ENCODE measurements at regions not wholly inside any gene's neighbourhood (a gene's known extent, or its start where the extent isn't known, plus 50 kb on each side); places are given as distances from the start of the nearest gene placed in this dataset.

DNA sequence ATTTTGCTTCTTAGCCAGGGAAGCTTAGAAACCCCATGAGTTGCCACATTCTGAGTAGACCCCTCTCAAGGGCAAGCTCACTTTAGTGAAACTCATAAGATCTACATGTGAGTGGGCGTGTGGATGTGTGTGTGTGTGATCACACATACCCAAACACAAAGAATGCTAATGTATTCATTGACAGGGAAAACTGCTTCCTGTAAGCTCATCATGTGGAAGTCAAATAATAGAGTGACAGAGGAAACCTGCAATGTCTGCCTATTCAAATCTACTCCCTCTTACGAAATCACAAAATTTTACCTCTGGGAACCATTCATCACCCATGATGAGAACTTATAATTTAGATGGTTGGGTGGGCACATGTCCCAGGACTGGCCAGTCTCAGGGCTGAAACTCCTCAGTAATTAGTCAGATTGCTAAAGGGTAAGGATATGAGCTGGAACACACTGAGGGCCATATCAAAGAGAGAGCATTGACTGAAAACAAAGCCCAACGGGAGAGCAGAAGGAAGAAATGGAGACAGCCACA is 94.5 kb upstream of the CCDC150 start (continued):
- no peak for TF ChIP-seq EZH2 (IDR thresholded peaks at IDR 0.05)
- TF ChIP-seq ZNF274 (IDR thresholded peaks at IDR 0.05; ENCODE audit: low read depth, low read length) = no peak
- no peak for TF ChIP-seq YY1 (IDR thresholded peaks at IDR 0.05; ENCODE audit: extremely low read depth, insufficient replicate concordance, low read depth, low read length)
- no peak for TF ChIP-seq EZH2phosphoT487 (IDR thresholded peaks at IDR 0.05; ENCODE audit: borderline replicate concordance)
- no peak for TF ChIP-seq CBX3 (IDR thresholded peaks at IDR 0.05; ENCODE audit: low read depth)
- no peak for TF ChIP-seq SRF (IDR thresholded peaks at IDR 0.05; ENCODE audit: low read depth)
- no peak for TF ChIP-seq EGR1 (IDR thresholded peaks at IDR 0.05; ENCODE audit: low read depth)

DNA sequence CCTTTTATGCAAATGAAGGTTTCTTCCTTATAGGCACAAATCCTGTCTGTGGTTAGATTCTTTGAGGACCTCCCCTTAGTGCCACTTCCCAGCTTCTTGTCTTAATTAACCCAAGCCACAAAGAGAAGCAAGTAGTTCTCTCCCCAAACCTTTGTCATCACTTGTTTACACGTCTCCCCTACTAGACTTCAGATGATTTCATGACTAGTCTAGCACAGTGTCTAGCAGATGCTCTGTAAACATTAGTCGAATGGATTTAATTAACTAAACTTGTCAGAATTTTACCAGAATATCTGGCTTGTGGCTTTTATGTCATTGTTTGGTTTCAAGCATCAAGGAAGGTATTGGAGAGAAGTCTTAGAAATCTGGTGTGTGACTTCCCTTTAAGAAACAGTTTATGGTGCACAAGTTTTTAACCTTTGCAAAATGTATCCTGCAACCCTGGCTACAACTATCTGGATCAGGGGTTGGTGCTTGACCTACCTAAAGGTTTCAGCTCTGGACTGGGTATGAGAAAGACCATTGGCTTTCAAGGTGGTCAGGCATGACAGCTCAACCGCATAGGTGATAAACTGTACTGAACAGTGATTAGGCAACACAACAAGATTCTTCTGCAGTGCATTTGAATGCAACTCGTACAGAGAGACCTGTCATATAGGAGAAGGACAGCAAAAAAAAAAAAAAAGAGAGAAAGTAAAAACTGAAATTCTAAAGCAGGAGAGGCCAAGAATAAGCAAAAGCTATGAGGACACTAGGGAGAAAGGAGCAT is 93.2 kb upstream of the CCDC150 start:
- intact Hi-C loops (cut with micrococcal nuclease) = no loop called here
- no peak overlapping the region for H2AFZ ChIP-seq (ENCODE audit: low read depth, low read length, poor library complexity, severe bottlenecking)
- RAD21 ChIA-PET (ENCODE audit: low non-redundant PET in 1 of 2, low total read pairs in 2 of 2, uncharacterized antibody in 2 of 2, unreplicated experiment in 2 of 2) = no interaction called here

More for the DNA sequence above, 93.2 kb upstream of the CCDC150 start:
- no peaks in the 10 kb centered on the region for H3K27me3 ChIP-seq (ENCODE audit: insufficient read depth, low read length)
- no peak overlapping the region for H3K4me2 ChIP-seq (ENCODE audit: low read length)
- no peaks in the 10 kb centered on the region for H3K36me3 ChIP-seq (ENCODE audit: control insufficient read depth in 1 of 2, insufficient read depth in 2 of 2, low read length in 2 of 2)
- no peak overlapping the region for H3K27ac ChIP-seq (ENCODE audit: low read depth, low read length)
- ChIA-PET POLR2A (no interaction called here), CTCF (no interaction called here)
- no peak for ATAC-seq
- no peak for TF ChIP-seq ELF1 (IDR thresholded peaks at IDR 0.05; ENCODE audit: borderline replicate concordance, low read depth)
- no peak for TF ChIP-seq ZFX (IDR thresholded peaks at IDR 0.05)
- TF ChIP-seq EZH2 (IDR thresholded peaks at IDR 0.05) = no peak
- TF ChIP-seq CBX3 (IDR thresholded peaks at IDR 0.05; ENCODE audit: low read depth) = no peak
- no peak for TF ChIP-seq JUND (IDR thresholded peaks at IDR 0.05)
- no peak for TF ChIP-seq CEBPB (IDR thresholded peaks at IDR 0.05; ENCODE audit: low read depth)
- TF ChIP-seq, protein P1, sequence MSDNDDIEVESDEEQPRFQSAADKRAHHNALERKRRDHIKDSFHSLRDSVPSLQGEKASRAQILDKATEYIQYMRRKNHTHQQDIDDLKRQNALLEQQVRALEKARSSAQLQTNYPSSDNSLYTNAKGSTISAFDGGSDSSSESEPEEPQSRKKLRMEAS (IDR thresholded peaks at IDR 0.05) = no peak
- no peak overlapping the region for H3K4me3 ChIP-seq (replicated peaks in 1 of 2; ENCODE audit: low read depth in 1 of 2, low read length in 2 of 2)
- no peaks in the 10 kb centered on the region for H3K79me2 ChIP-seq (ENCODE audit: insufficient read depth, low read length)
- DNase-seq (ENCODE audit: low read depth, low spot score) = no peak
- no peak overlapping the region for H3K9ac ChIP-seq (ENCODE audit: low read length)
- H4K20me1 ChIP-seq (ENCODE audit: insufficient read depth) = no peaks in the 10 kb centered on the region
- H3K4me1 ChIP-seq (ENCODE audit: control insufficient read depth in 1 of 2, insufficient read depth in 2 of 2, low read length in 2 of 2) = no peaks in the 10 kb centered on the region
- no peaks in the 10 kb centered on the region for H3K9me2 ChIP-seq (ENCODE audit: insufficient read depth)
- no TSS peak for BruUV-seq (replicated peaks)
- H3K9me3 ChIP-seq (ENCODE audit: control insufficient read depth in 1 of 2, insufficient read depth in 1 of 2, low read depth in 1 of 2, low read length in 2 of 2) = no peaks in the 10 kb centered on the region

Data from HCT116 (cell line).